Esophagus squamous epithelium (tissue), 4 donors: ENCODE measurements at regions not wholly inside any gene's neighbourhood (a gene's known extent, or its start where the extent isn't known, plus 50 kb on each side); places are given as distances from the start of the nearest gene placed in this dataset.

Experiments used
- CTCF ChIP-seq, 6 experiments: fragments of 450-650 bp in 4 of 6; fragments of 200-600 bp in 2 of 6; sonication (generic) in 2 of 6; IDR thresholded peaks; one replicate each; pipeline ENCODE4 v1.5.1; 2016 to 2019; ENCODE audit warnings: antibody characterized with exemption in 6 of 6, mild to moderate bottlenecking in 4 of 6, moderate library complexity in 4 of 6
- POLR2A ChIP-seq, 4 donors: fragments of 450-650 bp; IDR thresholded peaks; one replicate each; pipeline ENCODE4 v1.6.1; 2017; ENCODE audit warnings: antibody characterized with exemption in 4 of 4, mild to moderate bottlenecking in 4 of 4, moderate library complexity in 3 of 4

DNA sequence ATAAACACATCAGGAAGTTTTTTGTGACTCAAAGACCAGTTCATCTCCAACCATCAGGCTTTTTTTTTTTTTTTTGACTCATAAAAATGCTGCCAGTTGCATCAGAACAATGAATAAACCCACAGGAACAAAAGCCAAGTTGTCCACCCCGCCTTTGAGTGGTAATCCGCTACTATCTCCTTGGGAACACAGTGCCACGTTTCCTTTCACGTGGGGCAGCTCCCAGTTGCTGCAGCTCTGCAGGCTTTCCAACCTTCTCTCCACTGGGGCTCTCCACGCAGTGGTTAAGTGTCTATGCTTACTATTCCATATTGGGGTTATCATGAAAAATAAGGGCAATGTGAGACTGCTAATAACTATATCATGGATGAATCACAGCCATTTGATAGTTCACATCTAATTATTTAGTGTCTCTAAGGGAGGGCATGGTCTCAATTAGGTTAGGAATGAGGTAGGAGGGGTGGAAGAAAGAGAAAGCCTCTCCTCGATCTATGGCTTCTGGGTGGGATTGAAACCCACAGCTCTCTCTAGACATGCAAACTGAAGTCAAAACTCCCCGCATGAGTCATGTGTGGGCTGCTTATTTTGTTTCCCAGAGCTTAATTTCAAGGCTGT lies 55.8 kb upstream of the ACTBL2 start:
- TF ChIP-seq CTCF (IDR thresholded peaks at IDR 0.05) (no peak), POLR2A (IDR thresholded peaks at IDR 0.05) (no peak)
